ENCODE measurements at regions not wholly inside any gene's neighbourhood (a gene's known extent, or its start where the extent isn't known, plus 50 kb on each side); places are given as distances from the start of the nearest gene placed in this dataset.

GRCh38 chr20:12413116-12413515 is 495.4 kb downstream of the BTBD3 start:
- peaks cover 0 to 8% (median 0%) of the 10 kb centered on the region in 3 donors for H3K9me3 ChIP-seq (ENCODE audit: control extremely low read depth in 1 of 3, control insufficient read depth in 2 of 3, insufficient read depth in 1 of 3, low read length in 2 of 3)
- Mint-ChIP-seq H3K4me3 (no peak overlapping the region), H3K4me1 (no peaks in the 10 kb centered on the region), H3K9me3 (ENCODE audit: insufficient read depth) (peaks cover 6% of the 10 kb centered on the region), H3K27me3 (no peaks in the 10 kb centered on the region), H3K27ac (no peak overlapping the region)
- no peaks in the 10 kb centered on the region for H3K79me2 ChIP-seq (ENCODE audit: control insufficient read depth, insufficient read depth, low read length)
- intact Hi-C loops (cut with micrococcal nuclease) = no loop called here
- DNase-seq (no peak), ATAC-seq (ENCODE audit: low read depth) (no peak)
- WGBS (ENCODE audit: insufficient coverage) = no CpG with 5 or more reads among the region's 1 CpG
- CTCF ChIA-PET = no interaction called here
- no peaks in the 10 kb centered on the region for H3K27me3 ChIP-seq (replicated peaks in 1 of 4; ENCODE audit: control extremely low read depth in 1 of 4, control insufficient read depth in 3 of 4, insufficient read depth in 4 of 4, low read length in 3 of 4)
- H4K20me1 ChIP-seq (ENCODE audit: control insufficient read depth, insufficient read depth, low read length, poor library complexity, severe bottlenecking) = no peaks in the 10 kb centered on the region
- POLR2A ChIA-PET = no interaction called here
- H3K4me1 ChIP-seq (ENCODE audit: control insufficient read depth in 2 of 2, insufficient read depth in 2 of 2, low read length in 2 of 2) = no peaks in the 10 kb centered on the region
- H3K36me3 ChIP-seq (replicated peaks in 1 of 2; ENCODE audit: control extremely low read depth in 1 of 2, control insufficient read depth in 1 of 2, extremely low read depth in 1 of 2, insufficient read depth in 2 of 2, low read length in 1 of 2) = no peaks in the 10 kb centered on the region
- H3K4me2 ChIP-seq (replicated peaks; ENCODE audit: low read depth, low read length, poor library complexity, severe bottlenecking) = no peak overlapping the region
- no peak overlapping the region for H3K27ac ChIP-seq (ENCODE audit: low read length in 2 of 2)
- H3K9ac ChIP-seq (ENCODE audit: low read length) = no peak overlapping the region
- H2AFZ ChIP-seq (ENCODE audit: insufficient read depth, low read depth, low read length, poor library complexity, severe bottlenecking) = no peak overlapping the region
- no peak for TF ChIP-seq EZH2 (IDR thresholded peaks at IDR 0.05; ENCODE audit: borderline replicate concordance, insufficient read depth, low read depth, low read length, poor library complexity, severe bottlenecking)
- no peak for TF ChIP-seq CTCF (IDR thresholded peaks at IDR 0.05)
- H3K4me3 ChIP-seq (ENCODE audit: control extremely low read depth in 1 of 5, extremely low read depth in 1 of 5, insufficient read depth in 1 of 5, low read depth in 2 of 5, low read length in 4 of 5) = no peak overlapping the region

GRCh38 chr20:12414446-12415274 is 497.0 kb downstream of the BTBD3 start:
- TF ChIP-seq EZH2 (IDR thresholded peaks at IDR 0.05; ENCODE audit: borderline replicate concordance, insufficient read depth, low read depth, low read length, poor library complexity, severe bottlenecking) = no peak
- TF ChIP-seq CTCF (IDR thresholded peaks at IDR 0.05) = no peak
- no peak overlapping the region for H3K4me3 Mint-ChIP-seq
- peaks cover 3% of the 10 kb centered on the region for H3K9me3 Mint-ChIP-seq (ENCODE audit: insufficient read depth)

More at GRCh38 chr20:12414446-12415274, 497.0 kb downstream of the BTBD3 start:
- Histone ChIP-seq H4K20me1 (ENCODE audit: control insufficient read depth, insufficient read depth, low read length, poor library complexity, severe bottlenecking) (no peaks in the 10 kb centered on the region), H3K79me2 (ENCODE audit: control insufficient read depth, insufficient read depth, low read length) (no peaks in the 10 kb centered on the region), H3K4me1 (ENCODE audit: control insufficient read depth in 2 of 2, insufficient read depth in 2 of 2, low read length in 2 of 2) (no peaks in the 10 kb centered on the region), H3K9me3 (ENCODE audit: control extremely low read depth in 1 of 3, control insufficient read depth in 2 of 3, insufficient read depth in 1 of 3, low read length in 2 of 3) (peaks cover 0 to 6% (median 0%) of the 10 kb centered on the region in 3 donors), H3K27ac (ENCODE audit: low read length in 2 of 2) (no peak overlapping the region), H3K36me3 (replicated peaks in 1 of 2; ENCODE audit: control extremely low read depth in 1 of 2, control insufficient read depth in 1 of 2, extremely low read depth in 1 of 2, insufficient read depth in 2 of 2, low read length in 1 of 2) (no peaks in the 10 kb centered on the region), H3K4me3 (ENCODE audit: control extremely low read depth in 1 of 5, extremely low read depth in 1 of 5, insufficient read depth in 1 of 5, low read depth in 2 of 5, low read length in 4 of 5) (no peak overlapping the region), H2AFZ (ENCODE audit: insufficient read depth, low read depth, low read length, poor library complexity, severe bottlenecking) (no peak overlapping the region), H3K4me2 (replicated peaks; ENCODE audit: low read depth, low read length, poor library complexity, severe bottlenecking) (no peak overlapping the region), H3K27me3 (replicated peaks in 1 of 4; ENCODE audit: control extremely low read depth in 1 of 4, control insufficient read depth in 3 of 4, insufficient read depth in 4 of 4, low read length in 3 of 4) (no peaks in the 10 kb centered on the region), H3K9ac (ENCODE audit: low read length) (no peak overlapping the region)
- Mint-ChIP-seq H3K27me3 (no peaks in the 10 kb centered on the region), H3K27ac (no peak overlapping the region), H3K4me1 (no peaks in the 10 kb centered on the region)
- intact Hi-C loops (cut with micrococcal nuclease) = no loop called here
- WGBS (ENCODE audit: insufficient coverage) = 60% methylated on average over 6 of the region's 10 CpGs
- DNase-seq (no peak), ATAC-seq (ENCODE audit: low read depth) (no peak)
- POLR2A ChIA-PET = no interaction called here
- CTCF ChIA-PET = no interaction called here

Measured in B cell (primary cell).